ENCODE measurements at regions not wholly inside any gene's neighbourhood (a gene's known extent, or its start where the extent isn't known, plus 50 kb on each side); places are given as distances from the start of the nearest gene placed in this dataset.

GRCh38 chr10:105967256-105967655, 1197.2 kb downstream of the SORCS1 start:
- ATAC-seq (no peak), DNase-seq (ENCODE audit: low read depth, low spot score) (no peak)
- in situ Hi-C loops (cut with HindIII; ENCODE audit: low pct_unique_long_range_greater_than_20kb, low sequenced_read_pairs) = no loop called here
- H3K27ac ChIP-seq (ENCODE audit: low read length) = no peak overlapping the region
- intact Hi-C loops (cut with micrococcal nuclease; ENCODE audit: unreplicated experiment) = no loop called here
- POLR2A ChIA-PET = no interaction called here
- no peak for TF ChIP-seq CTCF (IDR thresholded peaks at IDR 0.05)
- no peak for TF ChIP-seq POLR2AphosphoS5 (IDR thresholded peaks at IDR 0.05; ENCODE audit: low read depth, low read length)
- no peak for TF ChIP-seq REST (IDR thresholded peaks at IDR 0.05; ENCODE audit: insufficient read depth in 1 of 2, low read depth in 2 of 2, low read length in 1 of 2)
- no peak for TF ChIP-seq SIN3A (IDR thresholded peaks at IDR 0.05; ENCODE audit: borderline replicate concordance, insufficient read depth, low read depth, low read length)
- H3K4me1 ChIP-seq (ENCODE audit: control insufficient read depth, insufficient read depth, low read length) = no peaks in the 10 kb centered on the region
- no peaks in the 10 kb centered on the region for H3K9me3 ChIP-seq (ENCODE audit: control insufficient read depth, insufficient read depth, low read depth, low read length)
- CTCF ChIA-PET = no interaction called here
- no peaks in the 10 kb centered on the region for H3K27me3 ChIP-seq (ENCODE audit: control insufficient read depth, insufficient read depth, low read length)
- BruUV-seq (replicated peaks) = no TSS peak
- H3K36me3 ChIP-seq (ENCODE audit: control insufficient read depth, insufficient read depth, low read length) = no peaks in the 10 kb centered on the region
- no peak overlapping the region for H3K4me3 ChIP-seq (ENCODE audit: low read depth in 2 of 2, low read length in 2 of 2)

- in situ Hi-C loops (cut with HindIII; ENCODE audit: low pct_unique_long_range_greater_than_20kb, low sequenced_read_pairs) = no loop called here
- H3K4me3 ChIP-seq (ENCODE audit: low read depth in 2 of 2, low read length in 2 of 2) = no peak overlapping the region
- no peaks in the 10 kb centered on the region for H3K9me3 ChIP-seq (ENCODE audit: control insufficient read depth, insufficient read depth, low read depth, low read length)
- TF ChIP-seq REST (IDR thresholded peaks at IDR 0.05; ENCODE audit: insufficient read depth in 1 of 2, low read depth in 2 of 2, low read length in 1 of 2) = no peak
- no peak for TF ChIP-seq POLR2AphosphoS5 (IDR thresholded peaks at IDR 0.05; ENCODE audit: low read depth, low read length)
- TF ChIP-seq SIN3A (IDR thresholded peaks at IDR 0.05; ENCODE audit: borderline replicate concordance, insufficient read depth, low read depth, low read length) = no peak
- no peak for TF ChIP-seq CTCF (IDR thresholded peaks at IDR 0.05)
- TF ChIP-seq TCF7L2 (IDR thresholded peaks at IDR 0.05; ENCODE audit: low read depth, low read length) = no peak
- ChIA-PET CTCF (no interaction called here), POLR2A (no interaction called here)
- intact Hi-C loops (cut with micrococcal nuclease; ENCODE audit: unreplicated experiment) = no loop called here
- no peak for DNase-seq (ENCODE audit: low read depth, low spot score)
- no TSS peak for BruUV-seq (replicated peaks)
- no peak overlapping the region for H3K27ac ChIP-seq (ENCODE audit: low read length)
- H3K36me3 ChIP-seq (ENCODE audit: control insufficient read depth, insufficient read depth, low read length) = no peaks in the 10 kb centered on the region
- no peaks in the 10 kb centered on the region for H3K4me1 ChIP-seq (ENCODE audit: control insufficient read depth, insufficient read depth, low read length)
- H3K27me3 ChIP-seq (ENCODE audit: control insufficient read depth, insufficient read depth, low read length) = no peaks in the 10 kb centered on the region
- ATAC-seq = no peak
Measured at GRCh38 chr10:105965141-105965540, 1199.4 kb downstream of the SORCS1 start.

All from Panc1 (cell line).